ENCODE measurements at regions not wholly inside any gene's neighbourhood (a gene's known extent, or its start where the extent isn't known, plus 50 kb on each side); places are given as distances from the start of the nearest gene placed in this dataset.

- DNase-seq: peak in 21 of 58 donors; percentile 0 to 27 (median 5)
Measured at GRCh38 chr16:73846356-73846755, 450.3 kb upstream of the PSMD7 start.

GRCh38 chr16:73846007-73846330, 450.6 kb upstream of the PSMD7 start:
- no peak for DNase-seq

- peak in 1 of 58 donors; percentile 0 for DNase-seq
Measured at GRCh38 chr16:73845238-73846006, 451.2 kb upstream of the PSMD7 start.

GRCh38 chr16:73840728-73841127, 455.9 kb upstream of the PSMD7 start:
- no peak for DNase-seq

- no peak for DNase-seq
Measured at GRCh38 chr16:73831220-73831619, 465.4 kb upstream of the PSMD7 start.

GRCh38 chr16:73823205-73823849, 473.3 kb upstream of the PSMD7 start:
- DNase-seq: no peak

GRCh38 chr16:73817526-73818324, 478.9 kb upstream of the PSMD7 start:
- no peak for DNase-seq

- no peak for DNase-seq
Measured at GRCh38 chr16:73813527-73813926, 483.1 kb upstream of the PSMD7 start.

GRCh38 chr16:73804456-73804855, 492.2 kb upstream of the PSMD7 start:
- no peak for DNase-seq

GRCh38 chr16:73798471-73798870, 498.1 kb upstream of the PSMD7 start:
- DNase-seq: no peak

- no peak for DNase-seq
Measured at GRCh38 chr16:73797115-73797514, 499.5 kb upstream of the PSMD7 start.

- no peak for DNase-seq
Measured at GRCh38 chr16:73796241-73796640, 500.4 kb upstream of the PSMD7 start.

GRCh38 chr16:73794994-73795393, 501.6 kb upstream of the PSMD7 start:
- no peak for DNase-seq

- DNase-seq: no peak
Measured at GRCh38 chr16:73793871-73794437, 502.7 kb upstream of the PSMD7 start.

GRCh38 chr16:73793260-73793659, 503.4 kb upstream of the PSMD7 start:
- no peak for DNase-seq

- DNase-seq: peak in 1 of 58 donors; percentile 5
Measured at GRCh38 chr16:73792199-73793020, 504.2 kb upstream of the PSMD7 start.

- no peak for DNase-seq
Measured at GRCh38 chr16:73781297-73781696, 515.3 kb upstream of the PSMD7 start.

- peak in 5 of 58 donors; percentile 0 to 9 (median 2) for DNase-seq
Measured at GRCh38 chr16:73778887-73779286, 517.7 kb upstream of the PSMD7 start.

GRCh38 chr16:73775841-73776388, 520.7 kb upstream of the PSMD7 start:
- no peak for DNase-seq

- no peak for DNase-seq
Measured at GRCh38 chr16:73771196-73772064, 525.2 kb upstream of the PSMD7 start.
